Effector memory CD4-positive, alpha-beta T cell (primary cell): ENCODE measurements at regions not wholly inside any gene's neighbourhood (a gene's known extent, or its start where the extent isn't known, plus 50 kb on each side); places are given as distances from the start of the nearest gene placed in this dataset.
A peak's percentile ranks its signal among the peaks of the same experiment; 100 is the strongest.
"Not testable (repeated sequence)": the region's sequence is repeated elsewhere in the genome, so short reads cannot be mapped to it uniquely, and the experiment has no call there.

Experiments
- DNase-seq, 3 donors: peaks; one replicate each; pipeline ENCODE4 v3.0.0-alpha.2; 2020
- H3K27ac ChIP-seq: 2 replicates; pipeline ENCODE4 v1.7.0; 2013; ENCODE audit warnings: mild to moderate bottlenecking, low read length, moderate library complexity; ENCODE audit not compliant: insufficient read depth, poor library complexity, severe bottlenecking
- H3K27me3 ChIP-seq: replicated peaks from 2 replicates; pipeline ENCODE4 v1.7.0; 2013; ENCODE audit warnings: mild to moderate bottlenecking, low read length; ENCODE audit not compliant: insufficient read depth, control insufficient read depth, poor library complexity, severe bottlenecking
- H3K36me3 ChIP-seq: 2 replicates; pipeline ENCODE4 v1.7.0; 2013; ENCODE audit warnings: mild to moderate bottlenecking, low read length, moderate library complexity; ENCODE audit not compliant: control insufficient read depth, insufficient read depth
- H3K4me1 ChIP-seq: 2 replicates; pipeline ENCODE4 v1.7.0; 2013; ENCODE audit warnings: low read length, mild to moderate bottlenecking; ENCODE audit not compliant: control insufficient read depth, insufficient read depth, poor library complexity, severe bottlenecking
- H3K4me3 ChIP-seq: 2 replicates; pipeline ENCODE4 v1.7.0; 2013; ENCODE audit warnings: low read length, low read depth, mild to moderate bottlenecking; ENCODE audit not compliant: insufficient read depth, poor library complexity, severe bottlenecking
- H3K9me3 ChIP-seq: 2 replicates; pipeline ENCODE4 v1.7.0; 2013; ENCODE audit warnings: mild to moderate bottlenecking, low read length, moderate library complexity; ENCODE audit not compliant: control insufficient read depth

- H3K4me1 ChIP-seq = peaks cover 39% of the 10 kb centered on the region
- H3K27ac ChIP-seq = no peak overlapping the region
- H3K9me3 ChIP-seq = no peaks in the 10 kb centered on the region
- H3K36me3 ChIP-seq = no peaks in the 10 kb centered on the region
- no peaks in the 10 kb centered on the region for H3K27me3 ChIP-seq
- no peak overlapping the region for H3K4me3 ChIP-seq
- DNase-seq = no peak
Measured at GRCh38 chr15:59794229-59794886, 105.2 kb upstream of the BNIP2 start.

GRCh38 chr15:59792359-59792758 lies 103.2 kb upstream of the BNIP2 start:
- Histone ChIP-seq H3K27me3 (no peaks in the 10 kb centered on the region), H3K27ac (no peak overlapping the region), H3K9me3 (no peaks in the 10 kb centered on the region), H3K4me3 (no peak overlapping the region), H3K36me3 (no peaks in the 10 kb centered on the region), H3K4me1 (peaks cover 39% of the 10 kb centered on the region)
- peak in 2 of 3 donors; percentile 13 to 14 for DNase-seq

GRCh38 chr15:59791755-59792154 lies 102.6 kb upstream of the BNIP2 start:
- no peaks in the 10 kb centered on the region for H3K27me3 ChIP-seq
- no peak for DNase-seq
- no peak overlapping the region for H3K27ac ChIP-seq
- H3K36me3 ChIP-seq = no peaks in the 10 kb centered on the region
- H3K4me1 ChIP-seq = peaks cover 39% of the 10 kb centered on the region
- no peaks in the 10 kb centered on the region for H3K9me3 ChIP-seq
- H3K4me3 ChIP-seq = no peak overlapping the region

GRCh38 chr15:59791079-59791478 lies 102.0 kb upstream of the BNIP2 start:
- Histone ChIP-seq H3K27ac (no peak overlapping the region), H3K4me1 (peaks cover 39% of the 10 kb centered on the region), H3K36me3 (no peaks in the 10 kb centered on the region), H3K27me3 (no peaks in the 10 kb centered on the region), H3K4me3 (no peak overlapping the region), H3K9me3 (no peaks in the 10 kb centered on the region)
- DNase-seq = no peak

GRCh38 chr15:59786466-59786865 lies 97.3 kb upstream of the BNIP2 start:
- not testable (repeated sequence) for H3K27me3 ChIP-seq, H3K27ac ChIP-seq, H3K4me3 ChIP-seq, DNase-seq, H3K36me3 ChIP-seq, H3K9me3 ChIP-seq
- peaks cover 11% of the 10 kb centered on the region for H3K4me1 ChIP-seq

- H3K36me3 ChIP-seq, H3K27ac ChIP-seq, H3K4me1 ChIP-seq, H3K4me3 ChIP-seq, DNase-seq, H3K27me3 ChIP-seq, H3K9me3 ChIP-seq: not testable (repeated sequence)
Measured at GRCh38 chr15:59785981-59786380, 96.9 kb upstream of the BNIP2 start.

- H3K9me3 ChIP-seq, H3K4me1 ChIP-seq, H3K27me3 ChIP-seq, H3K27ac ChIP-seq, H3K4me3 ChIP-seq, DNase-seq, H3K36me3 ChIP-seq: not testable (repeated sequence)
Measured at GRCh38 chr15:59783774-59784520, 94.8 kb upstream of the BNIP2 start.

GRCh38 chr15:59779110-59779509 lies 90.0 kb upstream of the BNIP2 start:
- H3K4me3 ChIP-seq = no peak overlapping the region
- H3K27ac ChIP-seq = no peak overlapping the region
- H3K4me1 ChIP-seq = no peaks in the 10 kb centered on the region
- H3K27me3 ChIP-seq = no peaks in the 10 kb centered on the region
- H3K9me3 ChIP-seq = no peaks in the 10 kb centered on the region
- no peak for DNase-seq
- H3K36me3 ChIP-seq = no peaks in the 10 kb centered on the region

GRCh38 chr15:59764775-59765174 lies 75.7 kb upstream of the BNIP2 start:
- DNase-seq = no peak
- Histone ChIP-seq H3K9me3 (no peaks in the 10 kb centered on the region), H3K4me1 (no peaks in the 10 kb centered on the region), H3K4me3 (no peak overlapping the region), H3K27me3 (no peaks in the 10 kb centered on the region), H3K27ac (no peak overlapping the region), H3K36me3 (no peaks in the 10 kb centered on the region)

GRCh38 chr15:59762558-59762957 lies 73.4 kb upstream of the BNIP2 start:
- Histone ChIP-seq H3K9me3 (no peaks in the 10 kb centered on the region), H3K27me3 (no peaks in the 10 kb centered on the region)

More at GRCh38 chr15:59762558-59762957, 73.4 kb upstream of the BNIP2 start:
- Histone ChIP-seq H3K27ac (no peak overlapping the region), H3K4me1 (no peaks in the 10 kb centered on the region), H3K36me3 (no peaks in the 10 kb centered on the region), H3K4me3 (no peak overlapping the region)
- DNase-seq = no peak
